HFFc6 (cell line): ENCODE measurements at regions not wholly inside any gene's neighbourhood (a gene's known extent, or its start where the extent isn't known, plus 50 kb on each side); places are given as distances from the start of the nearest gene placed in this dataset.
A peak's percentile ranks its signal among the peaks of the same experiment; 100 is the strongest.

Experiments used
- DNase-seq: peaks from one replicate; pipeline ENCODE4 v3.0.0-alpha.2; 2018
- H3K27ac Mint-ChIP-seq: 2 replicates; pipeline ENCODE4 v1.8.0; 2020; ENCODE audit warnings: mild to moderate bottlenecking, mixed read lengths
- H3K27me3 Mint-ChIP-seq: 2 replicates; pipeline ENCODE4 v1.8.0; 2021; ENCODE audit warnings: mild to moderate bottlenecking, moderate library complexity, mixed read lengths; ENCODE audit not compliant: insufficient read depth
- H3K36me3 Mint-ChIP-seq: 2 replicates; pipeline ENCODE4 v1.8.0; 2021; ENCODE audit warnings: low read depth, mixed read lengths
- H3K4me1 Mint-ChIP-seq: 2 replicates; pipeline ENCODE4 v1.8.0; 2020; ENCODE audit warnings: low read depth, mixed read lengths
- H3K4me3 Mint-ChIP-seq: 2 replicates; pipeline ENCODE4 v1.8.0; 2020; ENCODE audit warnings: mild to moderate bottlenecking, moderate library complexity, mixed read lengths
- H3K9me3 Mint-ChIP-seq: 2 replicates; pipeline ENCODE4 v1.8.0; 2020; ENCODE audit warnings: mild to moderate bottlenecking, mixed read lengths
- TF ChIP-seq, protein P1 (sequence below): fragments of 200-600 bp; sonication (generic); IDR thresholded peaks from 2 replicates; pipeline ENCODE4 v1.5.0; 2021; ENCODE audit warnings: antibody characterized with exemption, mild to moderate bottlenecking

DNA sequence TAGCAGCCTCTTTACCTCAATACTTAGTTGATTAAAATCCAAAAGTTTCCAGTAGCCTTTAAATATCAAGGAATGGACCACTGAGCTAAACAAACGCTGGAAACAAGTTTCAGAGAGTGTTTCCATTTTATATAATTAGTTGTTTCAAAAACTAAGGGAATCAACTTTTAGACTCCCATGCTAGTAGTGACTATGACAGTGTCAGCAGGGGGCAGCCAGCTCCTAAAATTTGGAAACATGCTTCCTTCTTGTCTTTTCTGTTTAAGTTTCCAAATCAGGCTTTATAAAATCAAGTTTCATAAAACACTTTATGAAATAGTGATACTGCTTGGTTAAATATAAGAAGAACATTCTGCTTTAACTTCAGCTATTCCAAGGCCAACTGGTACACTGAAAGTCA, 138.2 kb upstream of the TMEM229A start:
- Mint-ChIP-seq H3K36me3 (no peaks in the 10 kb centered on the region), H3K27ac (no peak overlapping the region), H3K4me1 (no peaks in the 10 kb centered on the region), H3K9me3 (peaks cover 21% of the 10 kb centered on the region), H3K4me3 (no peak overlapping the region), H3K27me3 (no peaks in the 10 kb centered on the region)
- DNase-seq, result no peak
- TF ChIP-seq, protein P1, sequence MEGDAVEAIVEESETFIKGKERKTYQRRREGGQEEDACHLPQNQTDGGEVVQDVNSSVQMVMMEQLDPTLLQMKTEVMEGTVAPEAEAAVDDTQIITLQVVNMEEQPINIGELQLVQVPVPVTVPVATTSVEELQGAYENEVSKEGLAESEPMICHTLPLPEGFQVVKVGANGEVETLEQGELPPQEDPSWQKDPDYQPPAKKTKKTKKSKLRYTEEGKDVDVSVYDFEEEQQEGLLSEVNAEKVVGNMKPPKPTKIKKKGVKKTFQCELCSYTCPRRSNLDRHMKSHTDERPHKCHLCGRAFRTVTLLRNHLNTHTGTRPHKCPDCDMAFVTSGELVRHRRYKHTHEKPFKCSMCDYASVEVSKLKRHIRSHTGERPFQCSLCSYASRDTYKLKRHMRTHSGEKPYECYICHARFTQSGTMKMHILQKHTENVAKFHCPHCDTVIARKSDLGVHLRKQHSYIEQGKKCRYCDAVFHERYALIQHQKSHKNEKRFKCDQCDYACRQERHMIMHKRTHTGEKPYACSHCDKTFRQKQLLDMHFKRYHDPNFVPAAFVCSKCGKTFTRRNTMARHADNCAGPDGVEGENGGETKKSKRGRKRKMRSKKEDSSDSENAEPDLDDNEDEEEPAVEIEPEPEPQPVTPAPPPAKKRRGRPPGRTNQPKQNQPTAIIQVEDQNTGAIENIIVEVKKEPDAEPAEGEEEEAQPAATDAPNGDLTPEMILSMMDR, result no peak

- TF ChIP-seq, protein P1, result no peak
- Mint-ChIP-seq H3K27me3 (no peaks in the 10 kb centered on the region), H3K4me3 (no peak overlapping the region), H3K27ac (no peak overlapping the region), H3K4me1 (no peaks in the 10 kb centered on the region), H3K36me3 (no peaks in the 10 kb centered on the region), H3K9me3 (peaks cover 25% of the 10 kb centered on the region)
- no peak for DNase-seq
These were observed 135.7 kb upstream of the TMEM229A start for GRCh38 chr7:124168616-124169015.

DNA sequence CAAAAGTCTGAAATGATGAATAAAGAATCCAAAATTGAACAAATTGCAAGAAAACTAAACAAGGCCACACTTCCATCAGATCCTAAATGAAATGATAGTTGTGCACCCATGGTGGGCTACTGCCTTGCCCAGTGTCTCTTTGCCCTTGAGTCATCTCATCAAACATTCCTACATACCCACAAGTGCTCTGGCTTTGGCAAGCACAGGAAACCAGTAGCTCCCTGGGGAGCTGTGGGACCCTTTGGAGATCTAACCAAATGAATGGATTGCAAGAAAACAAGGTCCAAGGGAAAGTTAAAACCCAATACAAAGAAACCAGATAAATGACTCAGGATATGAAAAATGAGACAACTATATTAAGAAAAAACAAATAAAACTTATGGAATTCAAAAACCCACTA, 129.8 kb upstream of the TMEM229A start:
- no peak overlapping the region for H3K4me3 Mint-ChIP-seq
- H3K36me3 Mint-ChIP-seq, result no peaks in the 10 kb centered on the region
- H3K9me3 Mint-ChIP-seq, result peaks cover 36% of the 10 kb centered on the region
- no peaks in the 10 kb centered on the region for H3K4me1 Mint-ChIP-seq
- no peaks in the 10 kb centered on the region for H3K27me3 Mint-ChIP-seq
- no peak for DNase-seq
- TF ChIP-seq, protein P1, result no peak
- no peak overlapping the region for H3K27ac Mint-ChIP-seq

DNA sequence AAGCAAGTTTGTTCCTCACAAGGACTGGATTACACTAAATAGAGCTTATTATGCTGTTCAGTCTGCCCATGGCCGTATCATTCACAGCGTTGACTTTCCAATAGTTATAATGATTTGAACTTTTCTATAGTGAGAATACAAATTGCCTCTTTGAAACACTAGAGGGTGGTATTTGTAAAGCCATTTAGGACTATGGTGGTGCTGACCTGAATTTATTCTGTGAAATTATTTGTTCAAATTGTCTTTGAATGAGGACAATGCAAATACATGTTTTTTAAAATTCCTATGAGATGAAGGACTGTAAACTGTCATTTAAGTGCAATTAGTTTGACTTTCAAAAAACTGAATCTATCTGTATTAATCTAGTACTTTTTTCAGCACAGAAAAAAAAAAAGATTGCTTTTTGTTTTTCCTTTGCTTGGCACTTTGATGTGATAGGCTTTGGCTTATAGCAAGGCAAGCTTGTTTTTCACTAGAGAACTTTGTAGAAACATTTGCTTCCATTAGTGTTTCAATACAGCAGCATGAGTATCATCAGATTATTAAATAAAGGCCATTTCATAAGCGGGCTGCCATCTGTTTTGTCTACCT, 122.7 kb upstream of the TMEM229A start:
- H3K9me3 Mint-ChIP-seq, result peaks cover 12% of the 10 kb centered on the region; the same call in 1 of the 2 replicates
- H3K36me3 Mint-ChIP-seq, result no peaks in the 10 kb centered on the region
- TF ChIP-seq, protein P1, result peak; percentile 69
- no peaks in the 10 kb centered on the region for H3K27me3 Mint-ChIP-seq
- no peak overlapping the region for H3K4me3 Mint-ChIP-seq
- no peak for DNase-seq
- no peak overlapping the region for H3K27ac Mint-ChIP-seq
- no peaks in the 10 kb centered on the region for H3K4me1 Mint-ChIP-seq

GRCh38 chr7:124152859-124153692, 120.2 kb upstream of the TMEM229A start:
- no peak for DNase-seq
- Mint-ChIP-seq H3K9me3 (peaks cover 6% of the 10 kb centered on the region; the same call in 1 of the 2 replicates), H3K27me3 (no peaks in the 10 kb centered on the region), H3K36me3 (no peaks in the 10 kb centered on the region), H3K4me1 (no peaks in the 10 kb centered on the region), H3K27ac (no peak overlapping the region), H3K4me3 (no peak overlapping the region)
- TF ChIP-seq, protein P1, result no peak
